H9 (cell line): ENCODE measurements at regions not wholly inside any gene's neighbourhood (a gene's known extent, or its start where the extent isn't known, plus 50 kb on each side); places are given as distances from the start of the nearest gene placed in this dataset.

Experiments used
- DNase-seq: peaks from one replicate; pipeline ENCODE4 v3.0.0-alpha.2; 2017
- H2AFZ ChIP-seq: one replicate; pipeline ENCODE4 v1.6.1; 2013; ENCODE audit warnings: mild to moderate bottlenecking, low read length, control low read depth, moderate library complexity
- H2AK5ac ChIP-seq: 2 replicates; pipeline ENCODE4 v1.6.1; 2013; ENCODE audit warnings: low read length, control low read depth, mixed read lengths; ENCODE audit not compliant: insufficient read length
- H2BK120ac ChIP-seq: one replicate; pipeline ENCODE4 v1.6.1; 2013; ENCODE audit warnings: low read depth, mild to moderate bottlenecking, low read length, control low read depth, inconsistent platforms; ENCODE audit not compliant: poor library complexity, severe bottlenecking
- H2BK12ac ChIP-seq: 2 replicates; pipeline ENCODE4 v1.6.1; 2013; ENCODE audit warnings: low read length, control low read depth, mixed read lengths, low read depth; ENCODE audit not compliant: insufficient read length
- H2BK15ac ChIP-seq: 2 replicates; pipeline ENCODE4 v1.6.1; 2013; ENCODE audit warnings: low read depth, low read length, control low read depth
- H2BK20ac ChIP-seq: one replicate; pipeline ENCODE4 v1.6.1; 2013; ENCODE audit warnings: low read depth, mild to moderate bottlenecking, low read length, control low read depth, inconsistent platforms; ENCODE audit not compliant: poor library complexity, severe bottlenecking
- H2BK5ac ChIP-seq: 2 replicates; pipeline ENCODE4 v1.6.1; 2013; ENCODE audit warnings: low read length, control low read depth, mixed read lengths; ENCODE audit not compliant: insufficient read length
- H3K14ac ChIP-seq: 2 replicates; pipeline ENCODE4 v1.6.1; 2013; ENCODE audit warnings: low read length, control low read depth; ENCODE audit not compliant: insufficient read depth
- H3K18ac ChIP-seq: 2 replicates; pipeline ENCODE4 v1.6.1; 2013; ENCODE audit warnings: low read depth, mild to moderate bottlenecking, mixed read lengths, low read length, control low read depth; ENCODE audit not compliant: insufficient read length
- H3K23ac ChIP-seq: 2 replicates; pipeline ENCODE4 v1.6.1; 2013; ENCODE audit warnings: low read length, control low read depth, mixed read lengths, low read depth; ENCODE audit not compliant: insufficient read length
- H3K23me2 ChIP-seq: 2 replicates; pipeline ENCODE4 v1.6.1; 2013; ENCODE audit warnings: low read depth, mild to moderate bottlenecking, mixed read lengths, low read length, control low read depth; ENCODE audit not compliant: insufficient read length, poor library complexity, severe bottlenecking
- H3K27ac ChIP-seq: 2 replicates; pipeline ENCODE4 v1.5.1; 2013; ENCODE audit warnings: low read length, control low read depth, mixed read lengths, low read depth; ENCODE audit not compliant: insufficient read length
- H3K27me3 ChIP-seq: 2 replicates; pipeline ENCODE4 v1.6.1; 2013; ENCODE audit warnings: low read length, control low read depth, inconsistent platforms; ENCODE audit not compliant: insufficient read depth
- H3K4ac ChIP-seq: 2 replicates; pipeline ENCODE4 v1.6.1; 2013; ENCODE audit warnings: low read depth, mild to moderate bottlenecking, control low read depth, inconsistent platforms, low read length, moderate library complexity
- H3K4me1 ChIP-seq: 2 replicates; pipeline ENCODE4 v1.6.1; 2013; ENCODE audit warnings: low read length, control low read depth, inconsistent platforms; ENCODE audit not compliant: insufficient read depth
- H3K4me2 ChIP-seq: 2 replicates; pipeline ENCODE4 v1.6.1; 2013; ENCODE audit warnings: low read length, control low read depth, mixed read lengths; ENCODE audit not compliant: insufficient read length, insufficient read depth
- H3K56ac ChIP-seq: 2 replicates; pipeline ENCODE4 v1.6.1; 2013; ENCODE audit warnings: low read depth, mild to moderate bottlenecking, mixed read lengths, low read length, control low read depth; ENCODE audit not compliant: insufficient read length
- H3K79me1 ChIP-seq: 2 replicates; pipeline ENCODE4 v1.6.1; 2013; ENCODE audit warnings: low read depth, mild to moderate bottlenecking, moderate library complexity, low read length, control low read depth, inconsistent platforms; ENCODE audit not compliant: insufficient read depth, poor library complexity, severe bottlenecking
- H3K79me2 ChIP-seq: 2 replicates; pipeline ENCODE4 v1.6.1; 2013; ENCODE audit warnings: low read length, control low read depth, inconsistent platforms; ENCODE audit not compliant: insufficient read depth
- H3K9ac ChIP-seq: 2 replicates; pipeline ENCODE4 v1.6.1; 2013; ENCODE audit warnings: low read length, control low read depth, mixed read lengths; ENCODE audit not compliant: insufficient read length; ENCODE audit errors: extremely low read depth
- H3K9me3 ChIP-seq: one replicate; pipeline ENCODE4 v1.6.1; 2013; ENCODE audit warnings: low read depth, low read length, inconsistent platforms; ENCODE audit not compliant: control insufficient read depth
- H3T11ph ChIP-seq: one replicate; pipeline ENCODE4 v1.6.1; 2013; ENCODE audit warnings: mild to moderate bottlenecking, low read length, control low read depth, inconsistent platforms
- H4K20me1 ChIP-seq: one replicate; pipeline ENCODE4 v1.6.1; 2013; ENCODE audit not compliant: control insufficient read depth, insufficient read length, insufficient read depth
- H4K5ac ChIP-seq: 2 replicates; pipeline ENCODE4 v1.6.1; 2013; ENCODE audit warnings: low read depth, mild to moderate bottlenecking, mixed read lengths, low read length, control low read depth; ENCODE audit not compliant: insufficient read length
- H4K8ac ChIP-seq: replicated peaks from 2 replicates; pipeline ENCODE4 v1.6.1; 2013; ENCODE audit warnings: low read length, control low read depth, mixed read lengths, low read depth; ENCODE audit not compliant: insufficient read length
- H4K91ac ChIP-seq: 2 replicates; pipeline ENCODE4 v1.6.1; 2013; ENCODE audit warnings: low read depth, mild to moderate bottlenecking, moderate library complexity, mixed read lengths, low read length, control low read depth; ENCODE audit not compliant: insufficient read length
- H3K27ac Mint-ChIP-seq, 3 experiments: 2 replicates in 2 of 3; 3 replicates in 1 of 3; pipeline ENCODE4 v1.8.0; 2020 to 2021; ENCODE audit warnings: mixed read lengths in 3 of 3, mild to moderate bottlenecking in 1 of 3, moderate library complexity in 1 of 3
- H3K27me3 Mint-ChIP-seq: 2 replicates; pipeline ENCODE4 v1.8.0; 2021; ENCODE audit warnings: low read depth, mild to moderate bottlenecking, moderate library complexity, mixed read lengths
- H3K36me3 Mint-ChIP-seq, 3 experiments: 2 replicates in 2 of 3; 3 replicates in 1 of 3; pipeline ENCODE4 v1.8.0; 2020 to 2021; ENCODE audit warnings: low read depth in 3 of 3, mixed read lengths in 3 of 3; ENCODE audit not compliant: insufficient read depth in 1 of 3
- H3K4me1 Mint-ChIP-seq, 2 experiments: 2 replicates each; pipeline ENCODE4 v1.8.0; 2020; ENCODE audit warnings: mixed read lengths in 2 of 2
- H3K4me3 Mint-ChIP-seq, 2 experiments: 2 replicates in 1 of 2; 3 replicates in 1 of 2; pipeline ENCODE4 v1.8.0; 2020 to 2021; ENCODE audit warnings: mild to moderate bottlenecking in 2 of 2, mixed read lengths in 2 of 2, moderate library complexity in 1 of 2
- H3K9me3 Mint-ChIP-seq, 2 experiments: 2 replicates in 1 of 2; 3 replicates in 1 of 2; pipeline ENCODE4 v1.8.0; 2020; ENCODE audit warnings: mild to moderate bottlenecking in 2 of 2, mixed read lengths in 2 of 2, moderate library complexity in 1 of 2
- WGBS: extraction: QIAGEN DNeasy Blood & Tissue Kit; methylation state at CpG from one replicate; pipeline ENCODE4 v1.1.7; 2013; ENCODE audit warnings: missing lambda C conversion rate, low lambda C conversion rate, mixed read lengths; ENCODE audit not compliant: insufficient read length; ENCODE audit errors: extremely low coverage; 5-methylcytosine and 5-hydroxymethylcytosine counted together
- TF ChIP-seq, protein P1 (sequence below): fragments of 200-600 bp; sonication (generic); conservative IDR thresholded peaks from 3 replicates; pipeline ENCODE4 v1.8.0; 2021; ENCODE audit warnings: antibody characterized with exemption, mild to moderate bottlenecking

GRCh38 chr2:160702754-160703153, 209.1 kb upstream of the RBMS1 start:
- Histone ChIP-seq H3K9ac (no peak overlapping the region), H2AFZ (no peak overlapping the region), H3K27ac (no peak overlapping the region), H4K20me1 (no peaks in the 10 kb centered on the region), H3K23ac (no peak overlapping the region), H3T11ph (no peak overlapping the region), H3K23me2 (no peaks in the 10 kb centered on the region), H3K79me2 (no peaks in the 10 kb centered on the region), H3K9me3 (no peaks in the 10 kb centered on the region), H2BK20ac (no peak overlapping the region), H3K4me1 (peaks cover 2% of the 10 kb centered on the region; the same call in 1 of the 2 replicates), H3K27me3 (no peaks in the 10 kb centered on the region), H3K4ac (no peak overlapping the region), H2AK5ac (no peak overlapping the region), H2BK120ac (no peak overlapping the region), H2BK12ac (no peak overlapping the region), H4K91ac (no peak overlapping the region), H4K5ac (no peak overlapping the region), H2BK15ac (no peak overlapping the region), H3K56ac (no peak overlapping the region), H3K4me2 (no peak overlapping the region), H3K14ac (no peak overlapping the region), H2BK5ac (no peak overlapping the region), H3K18ac (no peak overlapping the region), H4K8ac (no peak overlapping the region), H3K79me1 (no peaks in the 10 kb centered on the region)
- Mint-ChIP-seq H3K27me3 (no peaks in the 10 kb centered on the region), H3K4me1 (peaks cover 11 to 13% of the 10 kb centered on the region in 2 experiments), H3K4me3 (no peak overlapping the region), H3K9me3 (peaks cover 6% of the 10 kb centered on the region in 2 experiments; a peak in 4 of 5 replicates), H3K36me3 (peaks cover 0 to 11% (median 2%) of the 10 kb centered on the region in 3 experiments; a peak in 3 of 7 replicates), H3K27ac (no peak overlapping the region)
- TF ChIP-seq, protein P1, sequence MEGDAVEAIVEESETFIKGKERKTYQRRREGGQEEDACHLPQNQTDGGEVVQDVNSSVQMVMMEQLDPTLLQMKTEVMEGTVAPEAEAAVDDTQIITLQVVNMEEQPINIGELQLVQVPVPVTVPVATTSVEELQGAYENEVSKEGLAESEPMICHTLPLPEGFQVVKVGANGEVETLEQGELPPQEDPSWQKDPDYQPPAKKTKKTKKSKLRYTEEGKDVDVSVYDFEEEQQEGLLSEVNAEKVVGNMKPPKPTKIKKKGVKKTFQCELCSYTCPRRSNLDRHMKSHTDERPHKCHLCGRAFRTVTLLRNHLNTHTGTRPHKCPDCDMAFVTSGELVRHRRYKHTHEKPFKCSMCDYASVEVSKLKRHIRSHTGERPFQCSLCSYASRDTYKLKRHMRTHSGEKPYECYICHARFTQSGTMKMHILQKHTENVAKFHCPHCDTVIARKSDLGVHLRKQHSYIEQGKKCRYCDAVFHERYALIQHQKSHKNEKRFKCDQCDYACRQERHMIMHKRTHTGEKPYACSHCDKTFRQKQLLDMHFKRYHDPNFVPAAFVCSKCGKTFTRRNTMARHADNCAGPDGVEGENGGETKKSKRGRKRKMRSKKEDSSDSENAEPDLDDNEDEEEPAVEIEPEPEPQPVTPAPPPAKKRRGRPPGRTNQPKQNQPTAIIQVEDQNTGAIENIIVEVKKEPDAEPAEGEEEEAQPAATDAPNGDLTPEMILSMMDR, result no peak
- DNase-seq, result no peak
- no CpG with 5 or more reads among the region's 1 CpG for WGBS
